Neuronal stem cell (in vitro differentiated cells): ENCODE measurements at regions not wholly inside any gene's neighbourhood (a gene's known extent, or its start where the extent isn't known, plus 50 kb on each side); places are given as distances from the start of the nearest gene placed in this dataset.

Experiments
- DNase-seq: peaks from one replicate; pipeline ENCODE4 v3.0.0-alpha.2; 2013; ENCODE audit warnings: low spot score
- H2AFZ ChIP-seq: one replicate; pipeline ENCODE4 v1.6.1; 2013; ENCODE audit warnings: mild to moderate bottlenecking, low read length, inconsistent platforms
- H2AK5ac ChIP-seq: 2 replicates; pipeline ENCODE4 v1.6.1; 2013; ENCODE audit warnings: low read depth, mild to moderate bottlenecking, inconsistent platforms, low read length, moderate library complexity, mixed read lengths
- H2BK120ac ChIP-seq: 2 replicates; pipeline ENCODE4 v1.6.1; 2013; ENCODE audit warnings: low read depth, mild to moderate bottlenecking, inconsistent platforms, low read length, moderate library complexity, mixed read lengths
- H2BK12ac ChIP-seq: one replicate; pipeline ENCODE4 v1.6.1; 2013; ENCODE audit warnings: low read length, inconsistent platforms
- H2BK15ac ChIP-seq: 2 replicates; pipeline ENCODE4 v1.6.1; 2013; ENCODE audit warnings: mild to moderate bottlenecking, low read length, inconsistent platforms, mixed read lengths
- H2BK5ac ChIP-seq: one replicate; pipeline ENCODE4 v1.6.1; 2013; ENCODE audit warnings: inconsistent platforms, mild to moderate bottlenecking, low read length, moderate library complexity
- H3K14ac ChIP-seq: one replicate; pipeline ENCODE4 v1.6.1; 2013; ENCODE audit warnings: low read length, inconsistent platforms
- H3K18ac ChIP-seq: 2 replicates; pipeline ENCODE4 v1.6.1; 2013; ENCODE audit warnings: low read length, inconsistent platforms
- H3K23ac ChIP-seq: 2 replicates; pipeline ENCODE4 v1.6.1; 2013; ENCODE audit warnings: low read depth, mild to moderate bottlenecking, mixed read lengths, low read length, inconsistent platforms; ENCODE audit not compliant: poor library complexity
- H3K27ac ChIP-seq: replicated peaks from 3 replicates; pipeline ENCODE4 v1.5.1; 2013; ENCODE audit warnings: low read length, inconsistent platforms
- H3K27me3 ChIP-seq, 3 experiments: 2 replicates each; pipeline ENCODE4 v1.6.1; 2013; ENCODE audit warnings: low read length in 3 of 3, mild to moderate bottlenecking in 2 of 3, inconsistent platforms in 1 of 3, low read depth in 1 of 3, mixed read lengths in 1 of 3, moderate library complexity in 1 of 3; ENCODE audit not compliant: control insufficient read depth in 3 of 3, insufficient read depth in 3 of 3
- H3K36me3 ChIP-seq, 2 donors: replicated peaks in 1 of 2; 2 replicates each; pipeline ENCODE4 v1.6.1; 2013; ENCODE audit warnings: low read length in 2 of 2; ENCODE audit not compliant: control insufficient read depth in 2 of 2, insufficient read depth in 2 of 2
- H3K4ac ChIP-seq: 2 replicates; pipeline ENCODE4 v1.6.1; 2013; ENCODE audit warnings: inconsistent platforms, mild to moderate bottlenecking, low read length, moderate library complexity
- H3K4me1 ChIP-seq, 2 donors: 1 replicate in 1 of 2; 2 replicates in 1 of 2; pipeline ENCODE4 v1.6.1; 2013; ENCODE audit warnings: low read length in 2 of 2, low read depth in 1 of 2; ENCODE audit not compliant: control insufficient read depth in 2 of 2, insufficient read depth in 1 of 2
- H3K4me2 ChIP-seq: one replicate; pipeline ENCODE4 v1.6.1; 2013; ENCODE audit warnings: mild to moderate bottlenecking, low read length, inconsistent platforms; ENCODE audit not compliant: insufficient read depth, poor library complexity, severe bottlenecking
- H3K4me3 ChIP-seq, 2 donors: 2 replicates each; pipeline ENCODE4 v1.5.1; 2013; ENCODE audit warnings: low read length in 2 of 2, mild to moderate bottlenecking in 2 of 2, inconsistent platforms in 1 of 2, moderate library complexity in 1 of 2
- H3K79me1 ChIP-seq: one replicate; pipeline ENCODE4 v1.6.1; 2013; ENCODE audit warnings: low read depth, mild to moderate bottlenecking, inconsistent platforms, low read length, moderate library complexity
- H3K9ac ChIP-seq: one replicate; pipeline ENCODE4 v1.6.1; 2013; ENCODE audit warnings: mild to moderate bottlenecking, low read depth, low read length, inconsistent platforms; ENCODE audit not compliant: poor library complexity
- H3K9me3 ChIP-seq, 2 donors: replicated peaks in 1 of 2; 2 replicates each; pipeline versions ENCODE3 to v1.6.1; 2013; ENCODE audit warnings: low read length in 2 of 2, mild to moderate bottlenecking in 2 of 2, inconsistent platforms in 1 of 2, low read depth in 1 of 2, mixed read lengths in 1 of 2, moderate library complexity in 1 of 2; ENCODE audit not compliant: control insufficient read depth in 2 of 2, insufficient read depth in 1 of 2
- H4K8ac ChIP-seq: one replicate; pipeline ENCODE4 v1.6.1; 2013; ENCODE audit warnings: low read depth, mild to moderate bottlenecking, inconsistent platforms, low read length, moderate library complexity
- H4K91ac ChIP-seq: one replicate; pipeline ENCODE4 v1.6.1; 2013; ENCODE audit warnings: low read length, low read depth, mild to moderate bottlenecking, inconsistent platforms; ENCODE audit not compliant: poor library complexity
- WGBS, 2 donors: extraction: QIAGEN DNeasy Blood & Tissue Kit; methylation state at CpG; one replicate each; pipeline ENCODE4 v1.1.7; 2013; ENCODE audit warnings: missing lambda C conversion rate in 2 of 2, mixed read lengths in 1 of 2; ENCODE audit not compliant: insufficient read length in 2 of 2, insufficient replicate concordance in 1 of 2; ENCODE audit errors: extremely low coverage in 2 of 2; 5-methylcytosine and 5-hydroxymethylcytosine counted together

DNA sequence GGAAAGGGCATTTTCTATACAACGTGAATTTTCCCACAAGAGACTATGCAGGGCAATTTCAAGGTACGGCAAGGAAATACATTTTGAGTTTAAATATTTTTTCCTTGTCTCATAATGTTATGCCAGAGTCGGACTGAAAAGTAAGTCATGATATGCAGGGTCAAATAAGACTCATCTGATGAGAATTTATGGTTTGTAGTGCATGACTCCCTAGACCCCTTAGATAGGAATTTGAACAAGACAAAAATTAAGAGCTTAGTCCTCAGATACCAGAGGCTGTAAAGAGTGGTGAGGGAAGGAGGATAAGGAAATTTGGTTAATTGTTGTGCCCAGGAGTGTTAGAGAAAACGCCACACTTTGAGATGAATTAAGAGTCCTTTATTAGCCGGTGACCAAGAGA, 616.6 kb downstream of the XPNPEP1 start:
- H3K9ac ChIP-seq: no peak overlapping the region
- no peak overlapping the region for H3K14ac ChIP-seq
- H3K4me3 ChIP-seq: no peak overlapping the region
- H2BK15ac ChIP-seq: no peak overlapping the region
- no peak for DNase-seq
- no peaks in the 10 kb centered on the region for H3K79me1 ChIP-seq
- no peaks in the 10 kb centered on the region for H3K27me3 ChIP-seq
- H2BK12ac ChIP-seq: no peak overlapping the region
- H4K91ac ChIP-seq: no peak overlapping the region
- H2BK5ac ChIP-seq: no peak overlapping the region
- no peak overlapping the region for H3K18ac ChIP-seq
- no peak overlapping the region for H4K8ac ChIP-seq
- no peaks in the 10 kb centered on the region for H3K9me3 ChIP-seq
- H3K4me2 ChIP-seq: no peak overlapping the region
- H2AFZ ChIP-seq: no peak overlapping the region
- H2AK5ac ChIP-seq: no peak overlapping the region
- no peaks in the 10 kb centered on the region for H3K4me1 ChIP-seq
- no peaks in the 10 kb centered on the region for H3K36me3 ChIP-seq
- no CpG with 5 or more reads among the region's 5 CpGs for WGBS, 2 donors
- H2BK120ac ChIP-seq: no peak overlapping the region
- no peak overlapping the region for H3K27ac ChIP-seq
- no peak overlapping the region for H3K4ac ChIP-seq
- H3K23ac ChIP-seq: no peak overlapping the region

DNA sequence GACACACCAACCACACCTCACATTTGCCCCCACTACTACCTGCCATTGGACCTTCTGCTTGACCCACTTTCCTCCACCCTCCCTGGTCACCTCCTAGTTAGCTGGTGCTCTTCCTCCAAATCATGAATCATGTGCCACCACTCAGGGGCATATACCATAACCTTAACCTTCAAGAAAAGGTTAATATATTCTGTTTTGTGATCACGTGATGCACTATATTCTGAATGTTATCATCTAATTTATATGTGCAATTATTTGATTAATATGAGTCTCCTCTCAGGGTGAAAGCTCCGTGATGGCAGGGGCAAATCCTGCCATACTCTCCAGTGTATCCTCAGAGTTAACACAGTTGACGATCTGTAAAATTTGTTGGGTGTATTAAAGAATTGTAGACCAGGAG, 635.5 kb downstream of the XPNPEP1 start:
- peaks cover 0 to 1% of the 10 kb centered on the region in 2 donors for H3K4me1 ChIP-seq
- no peak overlapping the region for H3K27ac ChIP-seq
- H3K9ac ChIP-seq: no peak overlapping the region
- H2BK12ac ChIP-seq: no peak overlapping the region
- no peaks in the 10 kb centered on the region for H3K27me3 ChIP-seq
- H3K36me3 ChIP-seq: no peaks in the 10 kb centered on the region
- no peaks in the 10 kb centered on the region for H3K79me1 ChIP-seq
- no peak overlapping the region for H3K4ac ChIP-seq
- no peak overlapping the region for H2AK5ac ChIP-seq
- H3K18ac ChIP-seq: no peak overlapping the region
- no peak overlapping the region for H2BK15ac ChIP-seq
- H3K14ac ChIP-seq: no peak overlapping the region
- H3K4me2 ChIP-seq: no peak overlapping the region
- H4K8ac ChIP-seq: no peak overlapping the region
- H3K9me3 ChIP-seq: no peaks in the 10 kb centered on the region
- H2BK120ac ChIP-seq: no peak overlapping the region
- DNase-seq: no peak
- H3K4me3 ChIP-seq: no peak overlapping the region
- no CpG with 5 or more reads among the region's 3 CpGs for WGBS, 2 donors
- no peak overlapping the region for H4K91ac ChIP-seq
- H3K23ac ChIP-seq: no peak overlapping the region
- H2BK5ac ChIP-seq: no peak overlapping the region
- H2AFZ ChIP-seq: no peak overlapping the region

DNA sequence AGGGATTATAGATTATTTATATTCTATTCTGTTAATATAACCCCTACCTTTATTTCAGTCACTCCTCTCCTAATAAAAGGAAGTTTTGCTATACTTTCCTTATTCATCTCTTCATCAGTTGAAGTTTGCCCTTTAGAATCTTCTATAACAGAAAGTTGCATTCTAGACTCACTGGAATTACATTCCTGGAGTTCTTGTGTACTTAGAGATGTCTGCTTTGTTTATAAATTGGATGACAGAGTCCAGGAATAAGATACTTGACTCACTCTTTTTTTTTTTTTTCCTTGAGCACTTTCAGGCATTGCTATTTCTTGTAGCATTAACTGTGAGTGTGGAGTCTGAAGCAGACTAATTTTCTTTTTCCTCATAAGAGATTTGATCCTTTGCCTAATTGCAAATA, 640.8 kb downstream of the XPNPEP1 start:
- Histone ChIP-seq H2BK120ac (no peak overlapping the region), H3K36me3 (no peaks in the 10 kb centered on the region), H3K23ac (no peak overlapping the region), H2AFZ (no peak overlapping the region), H3K4me3 (no peak overlapping the region), H4K8ac (no peak overlapping the region), H2BK5ac (no peak overlapping the region), H3K9me3 (no peaks in the 10 kb centered on the region), H3K27ac (no peak overlapping the region), H2BK15ac (no peak overlapping the region), H3K9ac (no peak overlapping the region), H4K91ac (no peak overlapping the region), H2BK12ac (no peak overlapping the region), H3K27me3 (no peaks in the 10 kb centered on the region), H3K4ac (no peak overlapping the region), H3K79me1 (no peaks in the 10 kb centered on the region), H2AK5ac (no peak overlapping the region), H3K4me2 (no peak overlapping the region), H3K4me1 (no peaks in the 10 kb centered on the region), H3K18ac (no peak overlapping the region), H3K14ac (no peak overlapping the region)
- no peak for DNase-seq

DNA sequence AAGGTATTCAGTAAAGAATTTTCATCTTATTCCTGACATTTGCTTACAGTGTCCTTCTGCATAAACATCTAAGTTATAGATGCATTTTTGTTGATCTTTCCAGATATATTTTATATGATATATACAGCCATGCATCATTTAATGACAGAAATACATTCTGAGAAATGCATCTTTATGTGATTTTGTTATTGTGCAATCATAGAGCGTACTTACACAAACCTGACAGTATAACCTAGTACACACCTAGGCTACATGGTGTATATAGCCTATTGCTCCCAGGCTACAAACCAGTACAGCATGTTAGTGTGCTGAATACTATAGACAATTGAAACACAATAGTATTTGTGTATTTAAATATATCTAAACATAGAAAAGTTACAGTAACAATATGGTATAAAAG, 642.0 kb downstream of the XPNPEP1 start:
- no peaks in the 10 kb centered on the region for H3K4me1 ChIP-seq
- no peaks in the 10 kb centered on the region for H3K79me1 ChIP-seq
- DNase-seq: no peak
- H3K18ac ChIP-seq: no peak overlapping the region
- H3K9me3 ChIP-seq: no peaks in the 10 kb centered on the region
- no peak overlapping the region for H2BK5ac ChIP-seq
- H3K4ac ChIP-seq: no peak overlapping the region
- no peak overlapping the region for H2BK12ac ChIP-seq
- no peaks in the 10 kb centered on the region for H3K27me3 ChIP-seq
- no peak overlapping the region for H2BK15ac ChIP-seq
- H4K91ac ChIP-seq: no peak overlapping the region
- H3K4me3 ChIP-seq: no peak overlapping the region
- no peak overlapping the region for H4K8ac ChIP-seq
- H3K9ac ChIP-seq: no peak overlapping the region
- no peak overlapping the region for H3K14ac ChIP-seq
- no peak overlapping the region for H2AFZ ChIP-seq
- no peak overlapping the region for H3K4me2 ChIP-seq
- no peaks in the 10 kb centered on the region for H3K36me3 ChIP-seq
- no peak overlapping the region for H2AK5ac ChIP-seq
- H3K23ac ChIP-seq: no peak overlapping the region
- no CpG with 5 or more reads among the region's 1 CpG for WGBS, 2 donors
- H3K27ac ChIP-seq: no peak overlapping the region
- H2BK120ac ChIP-seq: no peak overlapping the region
